ENCODE measurements at regions not wholly inside any gene's neighbourhood (a gene's known extent, or its start where the extent isn't known, plus 50 kb on each side); places are given as distances from the start of the nearest gene placed in this dataset.

- TF ChIP-seq CTCF (IDR thresholded peaks at IDR 0.05; ENCODE audit: borderline replicate concordance, insufficient read depth, low read depth, low read length), result no peak
- H3K4me3 ChIP-seq (ENCODE audit: low read depth, low read length), result no peak overlapping the region
Observed at GRCh38 chr12:116353958-116354357, 76.5 kb upstream of the MED13L start.

GRCh38 chr12:116354534-116354933, 77.0 kb upstream of the MED13L start:
- TF ChIP-seq CTCF (IDR thresholded peaks at IDR 0.05; ENCODE audit: borderline replicate concordance, insufficient read depth, low read depth, low read length), result no peak
- no peak overlapping the region for H3K4me3 ChIP-seq (ENCODE audit: low read depth, low read length)

- H3K4me3 ChIP-seq (ENCODE audit: low read depth, low read length), result no peak overlapping the region
- TF ChIP-seq CTCF (IDR thresholded peaks at IDR 0.05; ENCODE audit: borderline replicate concordance, insufficient read depth, low read depth, low read length), result no peak
Observed at GRCh38 chr12:116354950-116355783, 77.7 kb upstream of the MED13L start.

GRCh38 chr12:116358536-116358892, 81.0 kb upstream of the MED13L start:
- no peak overlapping the region for H3K4me3 ChIP-seq (ENCODE audit: low read depth, low read length)
- no peak for TF ChIP-seq CTCF (IDR thresholded peaks at IDR 0.05; ENCODE audit: borderline replicate concordance, insufficient read depth, low read depth, low read length)

- no peak for TF ChIP-seq CTCF (IDR thresholded peaks at IDR 0.05; ENCODE audit: borderline replicate concordance, insufficient read depth, low read depth, low read length)
- no peak overlapping the region for H3K4me3 ChIP-seq (ENCODE audit: low read depth, low read length)
Observed at GRCh38 chr12:116358893-116359761, 81.6 kb upstream of the MED13L start.

- no peak overlapping the region for H3K4me3 ChIP-seq (ENCODE audit: low read depth, low read length)
- TF ChIP-seq CTCF (IDR thresholded peaks at IDR 0.05; ENCODE audit: borderline replicate concordance, insufficient read depth, low read depth, low read length), result no peak
Observed at GRCh38 chr12:116360579-116361413, 83.3 kb upstream of the MED13L start.

Measured in GM12875 (cell line).